ENCODE measurements at regions not wholly inside any gene's neighbourhood (a gene's known extent, or its start where the extent isn't known, plus 50 kb on each side); places are given as distances from the start of the nearest gene placed in this dataset.

DNA sequence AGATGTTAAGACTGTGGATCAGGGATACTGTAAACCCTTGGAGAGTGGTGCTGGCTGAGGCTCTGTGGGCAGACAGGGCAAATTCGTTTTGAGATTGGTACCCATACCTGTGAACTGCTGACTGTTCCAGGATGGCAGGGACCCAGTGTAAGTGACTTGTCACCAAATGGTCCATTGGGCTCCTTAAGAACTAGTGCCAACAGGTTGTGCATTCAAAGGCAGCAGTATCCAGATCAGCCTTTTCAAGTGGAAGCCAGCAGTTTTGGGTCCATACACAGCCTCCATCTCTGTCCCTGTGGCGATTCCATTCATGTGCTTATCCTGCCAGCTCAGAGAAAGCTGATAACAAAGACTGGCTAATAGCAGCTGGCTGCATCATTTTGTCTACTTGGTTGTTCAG is 84.0 kb upstream of the SCOC start:
- no peak for DNase-seq (ENCODE audit: low read depth, low spot score)
- in situ Hi-C loops (cut with HindIII; ENCODE audit: low pct_unique_long_range_greater_than_20kb, low sequenced_read_pairs): no loop called here

DNA sequence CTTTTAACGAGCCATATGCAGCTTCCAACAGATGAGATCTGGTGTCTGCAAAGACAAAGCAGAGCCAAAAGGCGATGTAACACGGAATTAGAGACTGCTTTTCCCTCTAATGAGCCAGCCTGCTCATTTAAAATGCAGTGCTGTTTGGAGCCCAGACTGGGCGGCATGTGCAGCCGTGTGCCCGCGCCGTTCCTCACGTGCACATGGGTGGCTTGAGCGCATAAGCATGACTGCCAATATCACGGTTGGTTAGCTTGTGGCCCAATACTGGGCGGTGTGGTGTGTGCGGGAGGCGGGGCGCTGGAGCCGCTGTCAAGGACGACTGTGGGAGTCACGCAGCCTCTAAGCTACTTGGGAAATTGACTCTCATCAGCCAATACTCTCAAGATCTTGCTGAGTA is 87.0 kb upstream of the SCOC start:
- in situ Hi-C loops (cut with HindIII; ENCODE audit: low pct_unique_long_range_greater_than_20kb, low sequenced_read_pairs): no loop called here
- no peak for DNase-seq (ENCODE audit: low read depth, low spot score)

DNA sequence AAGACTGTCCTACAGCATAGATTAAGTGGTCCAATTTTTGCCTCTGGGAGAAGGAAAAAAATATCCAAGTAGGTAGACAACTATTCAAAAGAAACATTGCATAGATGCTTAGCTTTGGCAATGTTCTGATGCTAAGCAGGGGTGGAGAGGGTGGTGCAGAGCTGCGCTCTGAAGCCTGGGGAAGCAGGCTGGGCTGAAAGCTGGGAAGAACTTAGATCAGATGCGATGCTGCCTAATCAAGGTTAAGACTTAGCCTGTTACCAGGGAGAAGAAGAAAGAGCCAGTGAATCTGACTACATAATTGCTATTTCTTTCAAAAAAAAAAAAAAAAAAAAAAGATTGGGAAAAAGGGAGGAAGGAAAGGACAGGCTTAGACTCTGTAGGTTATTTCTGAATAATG is 89.0 kb upstream of the SCOC start:
- in situ Hi-C loops (cut with HindIII; ENCODE audit: low pct_unique_long_range_greater_than_20kb, low sequenced_read_pairs): no loop called here
- DNase-seq (ENCODE audit: low read depth, low spot score): no peak

DNA sequence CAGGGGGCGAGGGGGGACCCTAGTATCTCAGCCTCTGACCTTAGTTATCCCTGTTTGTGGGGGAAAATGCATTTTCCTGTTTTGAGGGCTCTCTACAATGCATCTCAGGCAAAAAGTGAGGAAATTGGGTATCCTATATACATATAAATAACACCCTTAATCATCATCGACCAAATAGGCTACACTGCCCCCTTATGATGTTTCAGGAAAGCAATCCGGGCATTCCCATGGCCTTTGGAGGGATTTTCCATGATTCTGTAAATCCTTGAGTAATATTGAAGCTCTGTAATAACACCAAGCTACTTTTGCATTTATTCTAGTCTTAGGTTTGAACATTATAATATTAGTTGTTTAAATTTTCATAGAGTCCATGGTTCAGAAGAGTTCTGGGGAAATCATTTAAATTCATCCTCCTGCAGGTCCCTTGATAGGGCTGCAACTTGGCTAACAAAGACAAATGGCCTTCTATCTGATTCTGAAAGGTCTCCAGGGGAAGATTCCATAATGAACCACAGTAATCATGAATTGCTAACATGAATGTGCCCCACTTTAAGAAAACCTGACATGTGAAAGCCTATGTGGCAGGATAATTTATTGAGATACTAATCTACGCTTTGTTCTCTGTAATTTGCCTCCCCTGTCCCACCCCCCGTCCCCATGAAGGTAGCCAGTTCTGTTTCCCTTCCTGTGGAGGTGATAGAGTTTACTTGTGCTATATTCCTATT is 91.5 kb upstream of the SCOC start:
- in situ Hi-C loops (cut with HindIII; ENCODE audit: low pct_unique_long_range_greater_than_20kb, low sequenced_read_pairs): no loop called here
- peak; percentile 8 for DNase-seq (ENCODE audit: low read depth, low spot score)

DNA sequence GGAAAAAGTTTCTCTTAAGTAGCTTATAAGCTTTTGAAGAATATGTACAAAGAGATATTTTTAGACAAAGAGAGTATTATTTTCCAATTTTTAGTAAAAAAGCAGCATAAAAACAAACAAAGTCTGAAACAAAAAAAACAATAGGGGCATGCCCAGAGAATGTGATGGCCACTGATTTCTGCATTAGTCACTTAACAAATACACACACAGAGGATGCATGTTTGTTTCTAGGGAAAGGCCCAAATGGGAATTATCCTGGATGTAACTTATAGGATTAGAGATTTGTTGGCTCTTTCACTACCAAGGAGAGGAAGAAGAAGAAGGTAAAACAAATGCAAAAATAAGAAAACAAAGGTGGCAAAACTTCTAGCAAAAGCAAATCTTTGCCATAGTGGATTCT is 95.9 kb upstream of the SCOC start:
- in situ Hi-C loops (cut with HindIII; ENCODE audit: low pct_unique_long_range_greater_than_20kb, low sequenced_read_pairs): no loop called here
- DNase-seq (ENCODE audit: low read depth, low spot score): no peak

DNA sequence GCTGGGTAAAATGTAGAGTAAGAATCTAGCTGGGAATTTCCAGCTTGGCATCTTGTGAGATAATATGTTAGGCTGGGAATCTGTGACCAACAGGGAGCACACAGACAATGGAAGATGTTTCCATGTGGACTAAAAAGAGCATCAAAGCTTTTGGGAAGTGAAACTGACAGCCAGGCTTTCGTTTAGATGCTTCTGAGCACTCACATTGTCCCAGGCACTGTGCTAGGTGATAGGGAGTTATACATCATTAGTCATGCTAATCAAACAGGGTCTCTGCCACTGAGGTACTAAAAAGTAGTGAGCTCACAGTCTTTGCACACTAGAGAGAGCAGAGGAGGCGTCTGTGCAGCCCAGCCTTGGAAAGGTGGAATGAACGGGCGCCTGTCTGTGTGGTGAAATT is 101.9 kb upstream of the SCOC start:
- in situ Hi-C loops (cut with HindIII; ENCODE audit: low pct_unique_long_range_greater_than_20kb, low sequenced_read_pairs): no loop called here

DNA sequence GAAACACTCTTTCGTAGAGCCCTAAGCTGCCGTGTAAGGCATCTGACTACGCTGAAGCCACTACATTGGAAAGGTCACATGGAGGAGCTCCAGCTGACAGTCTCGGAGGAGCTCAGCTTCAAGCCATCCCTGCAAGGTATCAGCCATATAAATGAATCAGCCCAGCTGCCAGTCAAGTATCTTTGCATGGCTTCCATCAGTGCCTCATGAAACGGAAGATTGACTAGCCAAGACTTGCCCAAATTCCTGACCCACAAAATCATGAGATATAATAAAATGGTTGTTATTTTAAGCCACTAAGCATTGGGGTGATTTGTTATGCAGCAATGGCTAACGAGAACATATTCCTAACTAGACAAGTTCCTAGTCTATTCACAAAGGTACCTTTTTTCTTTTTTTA is 104.1 kb upstream of the SCOC start:
- DNase-seq (ENCODE audit: low read depth, low spot score): no peak
- in situ Hi-C loops (cut with HindIII; ENCODE audit: low pct_unique_long_range_greater_than_20kb, low sequenced_read_pairs): no loop called here

More for the DNA sequence above, 101.9 kb upstream of the SCOC start:
- no peak for DNase-seq (ENCODE audit: low read depth, low spot score)

DNA sequence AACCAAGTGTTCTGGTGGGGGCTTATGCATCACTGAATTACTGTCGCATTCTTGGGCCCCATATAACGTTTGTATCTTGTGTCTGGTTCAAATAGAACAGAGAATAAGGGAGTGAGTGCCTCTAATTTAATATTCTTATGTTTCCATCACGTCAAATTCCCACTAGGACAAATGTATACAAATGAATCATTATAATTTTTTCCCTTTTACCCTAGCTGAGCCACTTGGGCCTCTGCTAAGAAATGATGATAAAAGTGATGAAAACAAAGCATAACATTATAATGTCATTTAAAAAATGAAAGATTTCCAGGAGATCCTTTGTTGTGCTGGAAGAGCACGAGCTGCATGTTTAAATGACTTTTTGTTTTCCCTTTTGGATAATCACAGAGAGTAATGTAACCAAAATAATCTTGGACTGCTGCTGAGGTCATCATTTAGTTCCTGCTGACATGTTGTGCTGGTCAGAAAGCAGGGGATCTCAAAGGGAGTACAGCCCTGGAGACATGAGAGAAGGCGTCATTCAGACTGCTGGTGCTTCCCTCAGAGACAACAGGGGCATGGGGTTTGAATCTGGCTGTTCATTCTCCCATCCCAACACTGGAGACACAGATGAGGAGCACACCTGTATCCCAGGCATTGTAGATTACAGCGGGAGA is 105.1 kb upstream of the SCOC start:
- in situ Hi-C loops (cut with HindIII; ENCODE audit: low pct_unique_long_range_greater_than_20kb, low sequenced_read_pairs): no loop called here
- no peak for DNase-seq (ENCODE audit: low read depth, low spot score)

DNA sequence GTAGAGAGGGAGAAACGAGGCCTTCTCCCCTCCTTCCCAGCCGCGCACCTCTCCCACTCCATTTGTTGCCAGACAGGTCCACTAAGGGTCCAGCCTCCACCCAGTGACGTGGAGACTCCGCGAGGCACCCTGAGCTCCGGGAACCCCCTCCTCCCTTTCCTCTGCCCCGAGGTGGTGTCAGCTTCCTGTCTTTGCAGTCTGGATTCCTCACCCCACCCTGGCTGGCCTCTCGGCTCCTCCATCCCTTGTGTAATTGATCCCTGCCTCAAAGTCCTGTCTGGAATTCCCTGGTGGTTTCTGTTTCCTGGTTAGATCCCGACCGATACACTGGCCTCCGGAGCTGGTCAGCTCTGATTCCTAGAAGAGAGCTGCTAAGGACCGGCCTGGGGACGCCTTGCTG is 105.9 kb upstream of the SCOC start:
- in situ Hi-C loops (cut with HindIII; ENCODE audit: low pct_unique_long_range_greater_than_20kb, low sequenced_read_pairs): no loop called here
- no peak for DNase-seq (ENCODE audit: low read depth, low spot score)

DNA sequence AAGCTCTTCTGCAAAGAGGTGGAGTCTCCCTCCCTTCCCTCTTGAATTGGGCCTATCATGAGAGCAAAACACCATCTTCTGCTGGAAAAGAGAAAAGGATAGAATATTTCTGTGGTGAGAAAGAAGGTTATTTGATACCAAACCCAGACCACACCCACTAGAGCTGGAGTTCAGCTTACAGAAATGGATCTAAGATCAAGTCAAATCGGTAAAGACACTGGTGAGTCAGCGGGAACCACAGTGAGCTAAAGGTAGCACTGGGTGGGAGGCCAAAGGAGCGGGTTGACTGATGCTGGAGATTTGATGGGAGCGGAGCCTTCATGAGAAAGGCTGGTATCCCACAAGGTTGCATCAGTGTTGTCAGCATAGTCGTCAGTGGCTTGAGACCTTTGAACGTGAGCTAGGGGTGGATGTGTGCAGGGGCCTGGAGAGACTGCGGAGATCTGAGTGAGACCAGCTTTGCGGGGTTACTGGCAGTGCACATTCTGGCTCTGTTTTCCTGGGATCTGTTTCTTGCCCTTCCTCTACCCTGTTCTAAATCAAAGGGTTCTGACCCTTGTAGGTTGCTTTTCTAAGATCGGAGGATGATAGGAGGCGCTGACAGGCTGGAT is 106.4 kb upstream of the SCOC start:
- DNase-seq (ENCODE audit: low read depth, low spot score): no peak
- in situ Hi-C loops (cut with HindIII; ENCODE audit: low pct_unique_long_range_greater_than_20kb, low sequenced_read_pairs): no loop called here

DNA sequence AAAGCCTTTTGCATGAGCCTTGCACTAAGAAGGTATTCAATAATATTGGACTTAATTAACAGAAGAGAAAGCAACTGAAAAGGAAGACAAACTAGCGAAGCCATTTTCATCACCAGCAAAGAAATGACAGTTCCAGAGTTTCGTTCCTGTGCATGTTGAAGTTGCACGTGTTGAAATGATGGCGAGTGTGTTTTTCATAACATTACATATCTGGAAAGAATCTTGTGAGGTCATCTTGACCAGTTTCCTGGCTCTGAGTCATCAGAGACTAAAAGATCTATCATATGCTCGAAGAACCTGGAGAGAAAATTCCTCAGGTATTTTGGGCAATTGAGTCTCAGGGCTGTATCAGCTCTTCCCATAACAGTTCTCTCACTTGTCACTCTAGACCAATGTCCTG is 106.2 kb upstream of the MAML3 start:
- DNase-seq (ENCODE audit: low read depth, low spot score): no peak
- in situ Hi-C loops (cut with HindIII; ENCODE audit: low pct_unique_long_range_greater_than_20kb, low sequenced_read_pairs): no loop called here

DNA sequence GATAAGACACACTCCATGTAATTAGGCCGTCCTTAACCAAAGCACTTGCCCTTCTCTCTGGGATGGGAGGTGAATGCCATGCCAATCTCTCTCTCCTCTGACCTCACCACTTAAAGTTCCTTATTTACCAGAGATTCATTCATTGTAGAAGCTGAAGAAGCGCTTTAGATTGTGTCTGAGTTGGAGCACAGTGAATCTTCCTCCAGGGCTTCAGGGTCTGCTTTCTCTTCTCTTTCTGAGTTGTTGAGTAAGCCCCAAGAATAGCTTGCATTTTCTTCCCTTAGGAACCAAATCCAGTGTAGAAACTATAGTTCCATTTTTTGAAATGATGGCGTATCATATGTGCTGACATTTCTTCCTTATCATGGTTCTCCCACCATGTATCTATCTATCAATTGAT is 104.5 kb upstream of the MAML3 start:
- in situ Hi-C loops (cut with HindIII; ENCODE audit: low pct_unique_long_range_greater_than_20kb, low sequenced_read_pairs): no loop called here
- DNase-seq (ENCODE audit: low read depth, low spot score): no peak

DNA sequence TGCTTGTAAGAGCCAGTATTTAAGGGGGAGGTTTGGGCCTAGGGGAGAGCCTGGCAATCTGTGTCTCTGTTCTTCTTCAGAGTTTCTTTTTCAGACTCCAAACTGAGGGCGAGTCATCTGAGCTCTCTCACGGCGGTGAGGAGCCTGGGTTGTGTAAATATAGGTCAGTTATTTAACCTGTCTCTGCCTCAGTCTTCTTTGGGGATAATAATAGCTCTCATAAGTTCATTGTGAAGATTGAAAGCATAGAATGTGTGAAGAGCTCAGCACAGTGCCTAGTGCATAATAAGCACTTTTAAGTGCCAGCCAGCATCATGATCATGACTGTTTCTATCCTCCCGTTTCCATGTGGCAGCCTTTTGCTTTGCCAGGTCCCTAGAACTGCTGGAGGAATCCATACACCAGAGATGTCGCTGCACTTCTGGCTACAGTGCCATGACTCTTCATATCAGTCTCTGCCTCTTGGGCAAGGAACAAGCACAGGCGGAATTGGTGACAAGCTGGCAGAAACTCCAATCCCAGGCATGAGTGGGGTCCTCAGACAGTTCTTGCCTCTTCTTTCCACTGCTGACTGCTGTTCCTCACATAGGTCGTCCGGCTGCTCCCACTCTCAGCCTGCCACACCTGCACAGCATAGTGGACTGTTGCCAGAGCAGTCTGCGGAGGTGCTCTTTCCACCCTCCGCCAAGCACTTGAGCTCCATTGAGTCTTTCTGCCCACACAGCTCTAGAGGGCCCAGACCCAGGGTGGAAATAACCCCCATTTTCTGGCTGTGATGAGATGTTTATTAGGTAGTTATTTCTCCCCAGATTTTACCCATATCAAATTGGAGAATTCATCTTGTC is 103.7 kb upstream of the MAML3 start:
- DNase-seq (ENCODE audit: low read depth, low spot score): no peak
- in situ Hi-C loops (cut with HindIII; ENCODE audit: low pct_unique_long_range_greater_than_20kb, low sequenced_read_pairs): no loop called here

DNA sequence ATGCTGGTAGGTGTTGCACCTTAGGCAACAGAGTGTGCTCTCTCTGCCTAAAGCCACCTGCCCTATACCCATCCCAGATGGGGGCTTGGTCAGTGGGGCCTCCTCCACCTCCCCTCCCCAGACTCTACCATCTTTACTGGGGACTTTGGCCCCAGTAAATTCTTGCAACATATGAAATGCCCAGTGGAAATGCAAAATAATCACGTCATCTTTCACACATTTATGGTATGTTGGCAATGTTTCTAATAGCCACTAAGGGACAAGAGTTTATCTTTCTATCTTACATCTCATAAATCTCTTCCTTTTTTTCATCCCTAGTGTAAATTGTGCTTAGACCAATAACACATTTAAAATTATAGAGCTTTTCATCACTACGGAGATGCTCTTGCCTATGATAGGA is 103.0 kb upstream of the MAML3 start:
- in situ Hi-C loops (cut with HindIII; ENCODE audit: low pct_unique_long_range_greater_than_20kb, low sequenced_read_pairs): no loop called here
- no peak for DNase-seq (ENCODE audit: low read depth, low spot score)

DNA sequence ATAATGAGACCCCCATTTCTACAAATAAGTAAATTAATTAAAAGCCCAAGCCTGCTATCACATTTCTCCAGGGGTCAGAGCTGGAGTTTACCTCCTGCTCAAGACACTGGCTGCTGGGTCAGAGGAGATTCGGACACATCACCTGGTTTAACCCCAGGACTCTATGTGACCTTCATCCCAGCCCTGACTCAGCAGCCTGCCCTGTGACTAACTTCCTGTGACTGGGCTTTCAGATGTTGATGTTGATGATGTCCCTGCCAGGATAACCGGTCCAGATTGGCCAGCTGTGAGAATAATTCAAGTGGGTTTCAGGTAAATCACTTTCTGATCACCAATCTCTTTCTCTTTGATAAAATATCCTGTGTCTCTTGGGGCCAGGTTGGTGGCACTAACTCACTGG is 102.4 kb upstream of the MAML3 start:
- in situ Hi-C loops (cut with HindIII; ENCODE audit: low pct_unique_long_range_greater_than_20kb, low sequenced_read_pairs): no loop called here
- no peak for DNase-seq (ENCODE audit: low read depth, low spot score)

DNA sequence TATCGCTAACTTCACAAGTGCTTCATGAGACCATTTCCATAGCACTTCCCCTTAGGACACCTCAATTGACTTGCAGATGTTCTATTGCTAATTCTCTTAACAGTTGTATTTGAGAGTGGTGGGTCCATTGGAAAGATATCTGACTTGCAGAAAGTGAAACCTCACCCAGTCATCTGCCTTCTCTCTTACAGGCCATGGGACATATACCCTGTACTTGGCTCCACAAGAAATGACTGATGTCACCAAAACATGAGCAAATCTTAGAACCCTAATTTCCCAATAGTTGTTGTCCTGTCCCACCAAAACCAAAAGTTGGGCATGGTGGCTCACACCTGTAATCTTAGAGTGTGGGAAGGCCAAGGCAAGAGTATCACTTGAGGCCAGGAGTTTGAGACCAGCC is 101.9 kb upstream of the MAML3 start:
- DNase-seq (ENCODE audit: low read depth, low spot score): no peak
- in situ Hi-C loops (cut with HindIII; ENCODE audit: low pct_unique_long_range_greater_than_20kb, low sequenced_read_pairs): no loop called here

DNA sequence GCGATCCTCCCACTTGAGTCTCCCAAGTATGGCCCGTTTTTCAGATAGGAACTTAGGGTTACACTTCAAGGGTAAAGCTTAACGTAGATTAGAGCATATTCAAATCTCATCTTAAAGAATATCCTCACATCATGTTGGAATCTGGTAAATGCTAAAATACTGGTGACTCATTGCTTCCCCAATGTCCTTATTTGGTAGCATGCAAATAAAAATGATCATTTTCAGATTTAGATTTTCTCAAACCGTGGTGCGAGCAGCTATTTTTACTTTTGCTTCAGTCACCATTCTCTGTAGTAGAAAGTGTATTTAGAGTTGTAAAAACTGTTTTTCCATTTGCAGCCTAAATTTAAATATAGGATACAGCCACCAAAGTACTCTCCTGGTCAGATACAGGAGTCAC is 101.5 kb upstream of the MAML3 start:
- in situ Hi-C loops (cut with HindIII; ENCODE audit: low pct_unique_long_range_greater_than_20kb, low sequenced_read_pairs): no loop called here
- DNase-seq (ENCODE audit: low read depth, low spot score): no peak

DNA sequence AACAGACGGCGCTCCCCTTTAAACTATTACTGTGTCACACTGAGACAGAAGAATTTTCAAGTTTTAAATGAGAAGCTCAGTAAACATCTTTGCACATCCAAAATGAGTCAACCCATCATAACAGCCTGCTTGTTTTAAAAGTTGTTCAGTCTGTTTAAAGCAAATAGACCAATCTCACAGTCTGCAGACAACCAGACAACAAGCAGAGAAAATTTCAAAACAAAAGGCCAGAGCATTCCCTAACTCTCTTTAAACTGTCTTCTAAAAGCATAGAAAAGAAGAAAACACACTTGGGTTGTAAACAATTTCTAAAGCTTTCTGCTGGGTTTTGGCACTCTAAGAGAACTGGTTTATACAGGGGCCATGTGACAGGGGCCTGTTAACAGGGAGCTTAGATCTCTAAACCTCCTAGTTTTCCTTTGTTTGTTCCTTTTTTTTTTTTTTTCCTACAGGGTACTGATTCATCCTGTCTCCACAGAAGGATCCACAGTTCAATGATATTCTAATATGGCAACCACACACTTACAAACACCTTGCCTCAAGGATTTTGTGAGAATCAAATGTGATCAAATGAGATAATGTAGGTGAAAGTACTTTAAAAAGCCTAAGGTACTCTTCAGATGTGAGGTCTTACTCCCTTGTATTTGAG is 100.8 kb upstream of the MAML3 start:
- DNase-seq (ENCODE audit: low read depth, low spot score): no peak
- in situ Hi-C loops (cut with HindIII; ENCODE audit: low pct_unique_long_range_greater_than_20kb, low sequenced_read_pairs): no loop called here
